Right atrium auricular region (tissue), 2 donors: ENCODE measurements at regions not wholly inside any gene's neighbourhood (a gene's known extent, or its start where the extent isn't known, plus 50 kb on each side); places are given as distances from the start of the nearest gene placed in this dataset.

Experiments
- DNase-seq: peaks from one replicate; pipeline ENCODE4 v3.0.0-alpha.2; 2019; ENCODE audit warnings: low spot score
- H3K27ac ChIP-seq, 2 donors: fragments of 200-600 bp; sonication (generic); 1 replicate in 1 of 2; 2 replicates in 1 of 2; pipeline ENCODE4 v1.5.1; 2016 to 2019
- H3K27me3 ChIP-seq, 2 donors: fragments of 200-600 bp; sonication (generic); one replicate each; pipeline versions ENCODE4 v1.5.1 to v1.6.0; 2017 to 2019
- H3K36me3 ChIP-seq: fragments of 200-600 bp; sonication (generic); one replicate; pipeline ENCODE4 v1.5.1; 2016
- H3K4me1 ChIP-seq, 2 donors: fragments of 200-600 bp; sonication (generic); one replicate each; pipeline versions ENCODE4 v1.5.1 to v1.6.0; 2017 to 2019
- H3K4me3 ChIP-seq, 2 donors: fragments of 200-600 bp; sonication (generic); 1 replicate in 1 of 2; 2 replicates in 1 of 2; pipeline ENCODE4 v1.5.1; 2017 to 2019; ENCODE audit warnings: mild to moderate bottlenecking in 1 of 2, moderate library complexity in 1 of 2
- H3K9me3 ChIP-seq, 2 donors: fragments of 200-600 bp; sonication (generic); one replicate each; pipeline ENCODE4 v1.5.1; 2019
- CTCF ChIP-seq, 2 donors: fragments of 200-600 bp; sonication (generic); IDR thresholded peaks; one replicate each; pipeline ENCODE4 v1.5.1; 2019; ENCODE audit warnings: antibody characterized with exemption in 2 of 2

GRCh38 chr11:57095417-57095816, 86.3 kb upstream of the LRRC55 start:
- no peak overlapping the region for H3K27ac ChIP-seq
- no peaks in the 10 kb centered on the region for H3K9me3 ChIP-seq
- no peaks in the 10 kb centered on the region for H3K27me3 ChIP-seq
- H3K4me1 ChIP-seq: peaks cover 0 to 6% of the 10 kb centered on the region in 2 donors
- no peaks in the 10 kb centered on the region for H3K36me3 ChIP-seq
- no peak overlapping the region for H3K4me3 ChIP-seq
- no peak for TF ChIP-seq CTCF (IDR thresholded peaks at IDR 0.05)
- no peak for DNase-seq

- no peak for TF ChIP-seq CTCF (IDR thresholded peaks at IDR 0.05)
- Histone ChIP-seq H3K4me1 (peaks cover 0 to 6% of the 10 kb centered on the region in 2 donors), H3K36me3 (no peaks in the 10 kb centered on the region), H3K27me3 (no peaks in the 10 kb centered on the region), H3K27ac (no peak overlapping the region), H3K4me3 (no peak overlapping the region), H3K9me3 (no peaks in the 10 kb centered on the region)
- DNase-seq: no peak
Observed at GRCh38 chr11:57095896-57096295, 85.9 kb upstream of the LRRC55 start.

GRCh38 chr11:57097149-57097548, 84.6 kb upstream of the LRRC55 start:
- no peaks in the 10 kb centered on the region for H3K36me3 ChIP-seq
- no peak overlapping the region for H3K4me3 ChIP-seq
- TF ChIP-seq CTCF (IDR thresholded peaks at IDR 0.05): no peak
- no peak overlapping the region for H3K27ac ChIP-seq
- no peaks in the 10 kb centered on the region for H3K9me3 ChIP-seq
- H3K27me3 ChIP-seq: no peaks in the 10 kb centered on the region
- H3K4me1 ChIP-seq: peaks cover 0 to 11% of the 10 kb centered on the region in 2 donors
- DNase-seq: no peak

GRCh38 chr11:57098191-57098590, 83.6 kb upstream of the LRRC55 start:
- no peak for DNase-seq
- no peaks in the 10 kb centered on the region for H3K9me3 ChIP-seq
- H3K27ac ChIP-seq: no peak overlapping the region
- TF ChIP-seq CTCF (IDR thresholded peaks at IDR 0.05): no peak
- H3K4me3 ChIP-seq: no peak overlapping the region
- no peaks in the 10 kb centered on the region for H3K27me3 ChIP-seq
- H3K36me3 ChIP-seq: no peaks in the 10 kb centered on the region
- H3K4me1 ChIP-seq: peaks cover 0 to 11% of the 10 kb centered on the region in 2 donors

- no peak for DNase-seq
Observed at GRCh38 chr11:57100638-57101331, 81.0 kb upstream of the LRRC55 start.

More at GRCh38 chr11:57100638-57101331, 81.0 kb upstream of the LRRC55 start:
- Histone ChIP-seq H3K27me3 (no peaks in the 10 kb centered on the region), H3K4me1 (peaks cover 0 to 11% of the 10 kb centered on the region in 2 donors), H3K4me3 (no peak overlapping the region), H3K9me3 (no peaks in the 10 kb centered on the region), H3K36me3 (no peaks in the 10 kb centered on the region), H3K27ac (no peak overlapping the region)
- TF ChIP-seq CTCF (IDR thresholded peaks at IDR 0.05): no peak
